OCI-LY3 (cell line): ENCODE measurements at regions not wholly inside any gene's neighbourhood (a gene's known extent, or its start where the extent isn't known, plus 50 kb on each side); places are given as distances from the start of the nearest gene placed in this dataset.
A peak's percentile ranks its signal among the peaks of the same experiment; 100 is the strongest.

Source experiments
- H2AFZ ChIP-seq: fragments of 200-600, 300-600 bp; shearing (Covaris generic); 2 replicates; pipeline ENCODE4 v1.6.0; 2014; ENCODE audit warnings: antibody characterized with exemption, low read depth, low read length
- H3K27ac ChIP-seq: fragments of 200-600, 300-600 bp; sonication (generic); 2 replicates; pipeline ENCODE4 v1.5.1; 2014; ENCODE audit warnings: mild to moderate bottlenecking, low read length, moderate library complexity, mixed read lengths
- H3K27me3 ChIP-seq: fragments of 200-600, 300-600 bp; sonication (generic); 2 replicates; pipeline ENCODE4 v1.6.1; 2014; ENCODE audit warnings: low read depth, low read length, mixed read lengths
- H3K36me3 ChIP-seq: fragments of 200-600, 300-600 bp; sonication (generic); replicated peaks from 2 replicates; pipeline ENCODE3; 2014; ENCODE audit warnings: low read depth, low read length, mixed read lengths
- H3K4me1 ChIP-seq: fragments of 300-600, 200-600 bp; sonication (generic); 2 replicates; pipeline ENCODE4 v1.6.1; 2014; ENCODE audit warnings: low read length, mixed read lengths
- H3K4me2 ChIP-seq: fragments of 200-600, 300-600 bp; sonication (generic); 2 replicates; pipeline ENCODE4 v1.6.1; 2014; ENCODE audit warnings: low read length, mixed read lengths
- H3K4me3 ChIP-seq: fragments of 300-600, 200-600 bp; sonication (generic); 2 replicates; pipeline ENCODE4 v1.5.1; 2014; ENCODE audit warnings: antibody characterized with exemption, mild to moderate bottlenecking, low read length, moderate library complexity
- H3K79me2 ChIP-seq: fragments of 300-600, 200-600 bp; shearing (Covaris generic); 2 replicates; pipeline ENCODE4 v1.6.1; 2014; ENCODE audit warnings: mild to moderate bottlenecking, low read length, mixed read lengths
- H3K9ac ChIP-seq: fragments of 300-600, 200-600 bp; shearing (Covaris generic); 2 replicates; pipeline ENCODE4 v1.6.0; 2014; ENCODE audit warnings: mild to moderate bottlenecking, low read length, moderate library complexity
- H3K9me3 ChIP-seq: fragments of 200-600, 300-600 bp; shearing (Covaris generic); 2 replicates; pipeline ENCODE4 v1.6.1; 2014; ENCODE audit warnings: low read length, mixed read lengths; ENCODE audit not compliant: insufficient read depth
- H4K20me1 ChIP-seq: fragments of 200-600, 300-600 bp; sonication (generic); 2 replicates; pipeline ENCODE4 v1.6.1; 2016; ENCODE audit warnings: low read length, mixed read lengths; ENCODE audit not compliant: insufficient read depth
- CTCF ChIP-seq: fragments of 200-600, 300-600 bp; sonication (generic); IDR thresholded peaks from 2 replicates; pipeline ENCODE4 v1.5.1; 2014; ENCODE audit warnings: antibody characterized with exemption, low read length, low read depth
- EZH2phosphoT487 ChIP-seq: fragments of 200-600 bp; shearing (Covaris generic); IDR thresholded peaks from 2 replicates; pipeline ENCODE4 v1.6.1; 2018; ENCODE audit warnings: antibody characterized with exemption, mixed run types, low read depth

GRCh38 chr2:8571301-8571791 is 110.5 kb upstream of the ID2 start:
- Histone ChIP-seq H3K9ac (peak overlapping the region; percentile 85; the same call in 1 of the 2 replicates), H2AFZ (no peak overlapping the region), H3K79me2 (peaks cover 7% of the 10 kb centered on the region), H3K4me3 (peak overlapping the region; percentile 15; the same call in 1 of the 2 replicates), H3K9me3 (no peaks in the 10 kb centered on the region; the same call in 1 of the 2 replicates), H3K27me3 (no peaks in the 10 kb centered on the region), H3K27ac (peak overlapping the region; percentile 52), H3K4me2 (peak overlapping the region; percentile 78), H4K20me1 (no peaks in the 10 kb centered on the region), H3K4me1 (peaks cover 77% of the 10 kb centered on the region), H3K36me3 (peaks cover 39% of the 10 kb centered on the region)
- TF ChIP-seq CTCF: no peak
- no peak for TF ChIP-seq EZH2phosphoT487

- peak overlapping the region; percentile 78 for H3K4me2 ChIP-seq
- no peaks in the 10 kb centered on the region for H4K20me1 ChIP-seq
- peaks cover 41% of the 10 kb centered on the region for H3K36me3 ChIP-seq
- peak overlapping the region; percentile 15; the same call in 1 of the 2 replicates for H3K4me3 ChIP-seq
- no peaks in the 10 kb centered on the region; the same call in 1 of the 2 replicates for H3K9me3 ChIP-seq
- no peak overlapping the region for H2AFZ ChIP-seq
- H3K9ac ChIP-seq: peak overlapping the region; percentile 85; the same call in 1 of the 2 replicates
- H3K79me2 ChIP-seq: peaks cover 7% of the 10 kb centered on the region
- H3K27me3 ChIP-seq: no peaks in the 10 kb centered on the region
- TF ChIP-seq EZH2phosphoT487: no peak
- no peak for TF ChIP-seq CTCF
- H3K4me1 ChIP-seq: peaks cover 82% of the 10 kb centered on the region
- H3K27ac ChIP-seq: peak overlapping the region; percentile 52
Observed at GRCh38 chr2:8571792-8572499, 109.9 kb upstream of the ID2 start.

- Histone ChIP-seq H3K4me3 (no peak overlapping the region), H3K4me1 (peaks cover 82% of the 10 kb centered on the region), H3K36me3 (peaks cover 35% of the 10 kb centered on the region), H4K20me1 (no peaks in the 10 kb centered on the region), H3K9ac (peak overlapping the region; percentile 85; the same call in 1 of the 2 replicates), H3K79me2 (peaks cover 7% of the 10 kb centered on the region), H3K27me3 (no peaks in the 10 kb centered on the region), H3K4me2 (peak overlapping the region; percentile 78), H3K9me3 (no peaks in the 10 kb centered on the region; the same call in 1 of the 2 replicates), H2AFZ (no peak overlapping the region), H3K27ac (peak overlapping the region; percentile 91; the same call in 1 of the 2 replicates)
- TF ChIP-seq CTCF (no peak), EZH2phosphoT487 (no peak)
Observed at GRCh38 chr2:8572712-8573233, 109.1 kb upstream of the ID2 start.

- peak overlapping the region; percentile 91 for H3K27ac ChIP-seq
- H3K79me2 ChIP-seq: peaks cover 7% of the 10 kb centered on the region
- peaks cover 82% of the 10 kb centered on the region for H3K4me1 ChIP-seq
- no peaks in the 10 kb centered on the region for H3K27me3 ChIP-seq
- TF ChIP-seq CTCF: no peak
- TF ChIP-seq EZH2phosphoT487: no peak
- peak overlapping the region; percentile 85 for H3K9ac ChIP-seq
- H3K4me2 ChIP-seq: peak overlapping the region; percentile 78
- peak overlapping the region; percentile 76 for H3K4me3 ChIP-seq
- no peak overlapping the region for H2AFZ ChIP-seq
- H4K20me1 ChIP-seq: no peaks in the 10 kb centered on the region
- H3K36me3 ChIP-seq: peaks cover 32% of the 10 kb centered on the region
- H3K9me3 ChIP-seq: no peaks in the 10 kb centered on the region; the same call in 1 of the 2 replicates
Observed at GRCh38 chr2:8573234-8573941, 108.5 kb upstream of the ID2 start.
